Skin of body (tissue), 1 donor: ENCODE measurements at regions not wholly inside any gene's neighbourhood (a gene's known extent, or its start where the extent isn't known, plus 50 kb on each side); places are given as distances from the start of the nearest gene placed in this dataset.
"Not testable (repeated sequence)": the region's sequence is repeated elsewhere in the genome, so short reads cannot be mapped to it uniquely, and the experiment has no call there.

Experiments used
- DNase-seq: peaks from one replicate; lab custom pipeline; 2025; lab: John Stamatoyannopoulos, UW

GRCh38 chr3:31181661-31182060, 287.2 kb upstream of the GADL1 start:
- no peak for DNase-seq

GRCh38 chr3:31182661-31183060, 288.2 kb upstream of the GADL1 start:
- no peak for DNase-seq

GRCh38 chr3:31184261-31185061, 290.0 kb upstream of the GADL1 start:
- DNase-seq, result no peak

GRCh38 chr3:31185062-31185357, 290.5 kb upstream of the GADL1 start:
- DNase-seq, result no peak

GRCh38 chr3:31186041-31186440, 291.6 kb upstream of the GADL1 start:
- no peak for DNase-seq

GRCh38 chr3:31187380-31187779, 292.9 kb upstream of the GADL1 start:
- DNase-seq, result no peak

GRCh38 chr3:31188112-31188511, 293.7 kb upstream of the GADL1 start:
- DNase-seq, result no peak

- DNase-seq, result no peak
Observed at GRCh38 chr3:31189330-31189729, 294.9 kb upstream of the GADL1 start.

- no peak for DNase-seq
Observed at GRCh38 chr3:31189971-31190370, 295.5 kb upstream of the GADL1 start.

- no peak for DNase-seq
Observed at GRCh38 chr3:31191354-31191753, 296.9 kb upstream of the GADL1 start.

GRCh38 chr3:31193429-31193828, 299.0 kb upstream of the GADL1 start:
- DNase-seq, result no peak

GRCh38 chr3:31193871-31194270, 299.4 kb upstream of the GADL1 start:
- DNase-seq, result no peak

- no peak for DNase-seq
Observed at GRCh38 chr3:31196261-31196660, 301.8 kb upstream of the GADL1 start.

GRCh38 chr3:31196881-31197364, 302.5 kb upstream of the GADL1 start:
- peak; percentile 71 for DNase-seq

GRCh38 chr3:31197941-31198340, 303.5 kb upstream of the GADL1 start:
- DNase-seq, result no peak

- no peak for DNase-seq
Observed at GRCh38 chr3:31198890-31199289, 304.4 kb upstream of the GADL1 start.

GRCh38 chr3:31203960-31204795, 309.7 kb upstream of the GADL1 start:
- no peak for DNase-seq

GRCh38 chr3:31204796-31205056, 310.3 kb upstream of the GADL1 start:
- not testable (repeated sequence) for DNase-seq

- DNase-seq, result no peak
Observed at GRCh38 chr3:31210068-31210645, 315.7 kb upstream of the GADL1 start.

- no peak for DNase-seq
Observed at GRCh38 chr3:31213869-31214486, 318.7 kb upstream of the STT3B start.

GRCh38 chr3:31218082-31218481, 314.6 kb upstream of the STT3B start:
- no peak for DNase-seq

GRCh38 chr3:31219131-31219843, 313.4 kb upstream of the STT3B start:
- DNase-seq, result no peak
